22Rv1 (cell line): ENCODE measurements at regions not wholly inside any gene's neighbourhood (a gene's known extent, or its start where the extent isn't known, plus 50 kb on each side); places are given as distances from the start of the nearest gene placed in this dataset.

Source experiments
- CTCF ChIP-seq: fragments of 450-650 bp; IDR thresholded peaks from 2 replicates; pipeline ENCODE4 v1.5.1; 2017; ENCODE audit warnings: mild to moderate bottlenecking
- ZFX ChIP-seq: fragments of 450-650 bp; IDR thresholded peaks from 2 replicates; pipeline ENCODE4 v1.6.1; 2017; ENCODE audit warnings: antibody characterized with exemption, borderline replicate concordance

GRCh38 chr6:40900791-40901190 lies 138.2 kb downstream of the UNC5CL start:
- no peak for TF ChIP-seq CTCF
- no peak for TF ChIP-seq ZFX
